HG02588 (cell line): ENCODE measurements at regions not wholly inside any gene's neighbourhood (a gene's known extent, or its start where the extent isn't known, plus 50 kb on each side); places are given as distances from the start of the nearest gene placed in this dataset.

ENCODE experiments used
- ATAC-seq: cut with Tn5 transposase; IDR thresholded peaks from one replicate; pipeline ENCODE4 v1.9.1; 2021; ENCODE audit warnings: mild to moderate bottlenecking, moderate library complexity; ENCODE audit not compliant: unreplicated experiment

- ATAC-seq = no peak
These were observed 70.4 kb upstream of the TBCA start for GRCh38 chr5:77846422-77847128.

DNA sequence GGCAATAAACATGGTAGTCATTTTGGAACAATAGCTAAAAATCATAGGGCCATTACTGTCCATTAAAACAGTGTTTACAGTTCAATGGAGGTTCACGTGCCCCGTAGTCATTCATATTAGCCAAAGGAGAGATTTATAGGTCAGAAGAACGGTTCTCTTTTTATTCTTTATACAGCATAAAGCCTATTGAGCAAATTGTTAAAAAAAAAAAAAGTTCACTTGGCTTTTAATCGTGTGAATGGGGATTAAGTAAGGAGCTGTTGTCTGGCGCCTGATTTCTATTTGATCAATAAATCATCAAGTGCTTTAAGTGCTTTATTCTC, 69.1 kb upstream of the TBCA start:
- no peak for ATAC-seq

GRCh38 chr5:77844623-77845323, 68.6 kb upstream of the TBCA start:
- ATAC-seq = no peak

GRCh38 chr5:77844373-77844622, 68.2 kb upstream of the TBCA start:
- no peak for ATAC-seq

- no peak for ATAC-seq
These were observed 67.6 kb upstream of the TBCA start for GRCh38 chr5:77843570-77844372.

- ATAC-seq = no peak
These were observed 66.1 kb upstream of the TBCA start for GRCh38 chr5:77842243-77842642.

DNA sequence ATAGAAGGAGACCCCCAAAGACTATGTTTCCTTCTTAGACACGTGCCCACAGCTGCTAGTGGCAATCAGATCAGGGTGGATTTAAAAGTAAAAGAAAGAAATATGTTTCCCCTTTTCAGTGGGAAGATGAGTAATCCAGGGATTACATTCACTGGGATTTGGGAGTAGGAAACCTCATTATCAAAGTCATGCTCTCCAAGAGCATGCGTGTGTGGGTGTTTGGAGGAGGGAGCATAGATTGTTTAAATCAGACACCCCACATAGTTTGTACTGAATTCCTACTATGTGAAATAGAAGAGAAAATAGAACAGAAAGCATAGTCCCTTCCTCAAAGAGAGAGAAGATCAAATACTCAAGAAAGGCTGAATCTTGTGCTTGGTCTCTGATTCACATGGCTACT, 65.5 kb upstream of the TBCA start:
- no peak for ATAC-seq

DNA sequence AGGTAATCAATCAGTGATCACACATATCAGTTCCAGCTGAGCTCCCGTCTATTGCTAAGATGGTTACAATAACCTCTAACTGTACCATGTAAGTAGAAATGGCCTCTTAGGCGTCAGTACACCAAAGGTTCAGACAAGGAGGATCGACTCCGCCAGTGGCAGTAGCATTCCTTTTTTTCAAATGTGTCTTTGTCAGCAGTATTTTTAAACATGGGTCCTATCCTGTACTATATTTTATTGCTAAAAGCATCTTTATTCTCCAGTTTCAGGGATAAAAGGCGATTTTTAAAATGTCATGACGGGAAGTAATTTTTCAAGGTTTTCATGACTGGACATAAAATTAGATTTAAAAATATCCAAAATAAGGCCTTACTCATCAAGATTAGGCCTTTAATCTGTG, 64.8 kb upstream of the TBCA start:
- no peak for ATAC-seq

GRCh38 chr5:77839691-77840090, 63.6 kb upstream of the TBCA start:
- no peak for ATAC-seq

GRCh38 chr5:77832938-77833337, 56.8 kb upstream of the TBCA start:
- no peak for ATAC-seq

DNA sequence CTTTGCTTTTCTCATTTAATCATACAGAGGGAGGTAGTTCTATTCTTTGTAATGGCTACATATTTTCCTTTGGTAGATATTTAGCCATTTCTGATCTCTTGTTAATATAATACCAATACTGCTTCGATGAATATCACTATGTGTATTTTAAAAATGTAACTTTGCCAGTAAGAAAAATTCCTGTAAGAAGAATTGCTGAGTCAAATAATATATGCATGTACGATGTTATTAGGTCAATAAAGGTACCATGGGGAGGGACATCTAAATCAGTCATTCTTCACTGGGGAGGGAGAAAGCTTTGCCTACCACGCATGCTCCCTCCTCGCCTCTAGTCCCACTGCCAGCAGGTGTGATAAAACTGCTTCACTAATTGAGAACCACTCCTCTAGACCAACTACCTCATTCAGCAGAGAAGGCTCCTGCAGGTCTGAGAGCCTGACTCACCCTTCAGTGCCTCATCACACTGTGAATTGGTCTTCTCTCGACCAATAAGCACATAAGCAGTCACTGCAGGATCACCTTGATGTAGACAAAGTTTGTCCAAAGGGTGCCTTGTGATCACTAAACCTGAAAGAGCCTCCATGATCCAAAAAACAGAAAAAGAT, 56.1 kb upstream of the TBCA start:
- no peak for ATAC-seq

DNA sequence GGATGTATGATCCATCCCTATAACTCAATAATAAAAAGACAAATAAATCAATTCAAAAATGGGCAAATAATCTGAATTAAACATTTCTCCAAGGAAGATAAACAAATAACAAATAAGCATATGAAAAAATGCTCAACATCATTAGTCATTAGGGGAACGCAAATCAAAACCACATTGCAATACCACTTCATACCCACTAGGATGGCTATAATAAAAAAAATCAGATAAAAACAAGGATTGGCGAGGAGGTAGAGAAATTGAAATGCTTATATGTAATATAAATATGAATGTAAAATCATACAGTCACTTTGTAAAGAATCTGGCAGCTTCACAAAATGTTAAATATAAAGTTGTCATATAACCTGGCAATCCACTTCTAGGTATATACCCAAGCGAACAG, 52.3 kb upstream of the TBCA start:
- ATAC-seq = no peak
